ENCODE measurements at regions not wholly inside any gene's neighbourhood (a gene's known extent, or its start where the extent isn't known, plus 50 kb on each side); places are given as distances from the start of the nearest gene placed in this dataset.

DNA sequence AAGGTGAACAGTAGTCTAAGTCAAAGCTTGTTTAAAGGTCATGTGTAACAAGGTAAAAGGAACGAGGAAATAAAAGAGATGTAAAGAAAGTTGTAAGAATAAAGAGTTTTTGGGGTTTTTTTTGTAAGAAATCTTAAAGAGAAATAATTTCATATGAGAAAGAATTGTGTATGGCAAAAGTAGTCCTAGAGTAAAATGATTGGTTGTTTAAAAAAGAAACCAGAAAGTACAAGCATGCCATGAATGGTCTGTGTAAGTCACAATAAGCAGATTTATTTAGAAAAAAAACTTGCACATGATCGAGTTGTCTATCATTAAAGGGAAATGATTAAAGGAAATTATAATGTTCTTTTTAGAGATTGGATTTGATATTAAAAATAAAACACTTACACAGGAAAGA lies 172.6 kb upstream of the TUSC1 start:
- no peak for FAIRE-seq
- DNase-seq (ENCODE audit: insufficient read length, low spot score) = no peak
- TF ChIP-seq, protein P1, sequence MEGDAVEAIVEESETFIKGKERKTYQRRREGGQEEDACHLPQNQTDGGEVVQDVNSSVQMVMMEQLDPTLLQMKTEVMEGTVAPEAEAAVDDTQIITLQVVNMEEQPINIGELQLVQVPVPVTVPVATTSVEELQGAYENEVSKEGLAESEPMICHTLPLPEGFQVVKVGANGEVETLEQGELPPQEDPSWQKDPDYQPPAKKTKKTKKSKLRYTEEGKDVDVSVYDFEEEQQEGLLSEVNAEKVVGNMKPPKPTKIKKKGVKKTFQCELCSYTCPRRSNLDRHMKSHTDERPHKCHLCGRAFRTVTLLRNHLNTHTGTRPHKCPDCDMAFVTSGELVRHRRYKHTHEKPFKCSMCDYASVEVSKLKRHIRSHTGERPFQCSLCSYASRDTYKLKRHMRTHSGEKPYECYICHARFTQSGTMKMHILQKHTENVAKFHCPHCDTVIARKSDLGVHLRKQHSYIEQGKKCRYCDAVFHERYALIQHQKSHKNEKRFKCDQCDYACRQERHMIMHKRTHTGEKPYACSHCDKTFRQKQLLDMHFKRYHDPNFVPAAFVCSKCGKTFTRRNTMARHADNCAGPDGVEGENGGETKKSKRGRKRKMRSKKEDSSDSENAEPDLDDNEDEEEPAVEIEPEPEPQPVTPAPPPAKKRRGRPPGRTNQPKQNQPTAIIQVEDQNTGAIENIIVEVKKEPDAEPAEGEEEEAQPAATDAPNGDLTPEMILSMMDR (IDR thresholded peaks at IDR 0.05; ENCODE audit: insufficient read depth, missing control alignments) = no peak

DNA sequence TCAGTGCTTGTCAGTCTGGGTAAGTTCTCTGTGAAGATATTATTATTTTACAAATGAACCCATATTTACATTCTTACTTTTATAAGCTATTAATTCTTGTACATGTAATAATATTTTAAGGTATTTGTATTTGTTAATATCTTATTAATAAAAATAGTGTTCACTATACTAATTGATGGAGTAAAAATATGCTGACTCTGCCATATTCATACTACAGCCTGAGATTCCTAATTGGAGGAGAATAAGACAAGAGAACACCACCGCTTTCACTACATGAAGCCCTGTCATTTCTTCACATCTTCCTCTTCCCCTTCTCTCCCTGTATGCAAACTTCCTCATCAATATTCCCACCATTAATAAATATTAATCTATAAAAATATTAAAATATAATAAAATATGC lies 167.6 kb upstream of the TUSC1 start:
- no peak for DNase-seq (ENCODE audit: insufficient read length, low spot score)
- TF ChIP-seq, protein P1 (IDR thresholded peaks at IDR 0.05; ENCODE audit: insufficient read depth, missing control alignments) = no peak
- no peak for FAIRE-seq

DNA sequence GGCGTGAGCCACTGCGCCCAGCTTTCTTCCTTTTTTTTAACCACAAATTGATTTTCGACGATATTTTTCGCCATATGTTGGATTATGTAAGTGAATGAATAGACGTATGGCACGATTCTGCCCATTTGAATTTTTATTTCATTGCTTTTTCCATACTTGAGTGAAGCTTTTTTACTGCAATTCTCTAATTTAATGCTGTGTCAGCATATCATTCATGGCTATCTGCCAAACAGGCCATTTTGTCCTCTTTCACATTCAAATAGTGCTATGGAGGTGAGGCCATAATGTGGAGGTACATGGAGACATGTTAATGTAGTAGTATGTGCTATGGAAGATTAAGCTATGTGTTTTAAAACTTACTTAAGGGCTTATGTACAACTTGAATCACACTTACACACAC lies 152.1 kb upstream of the TUSC1 start:
- DNase-seq (ENCODE audit: insufficient read length, low spot score) (no peak), FAIRE-seq (no peak)
- TF ChIP-seq, protein P1 (IDR thresholded peaks at IDR 0.05; ENCODE audit: insufficient read depth, missing control alignments) = no peak

DNA sequence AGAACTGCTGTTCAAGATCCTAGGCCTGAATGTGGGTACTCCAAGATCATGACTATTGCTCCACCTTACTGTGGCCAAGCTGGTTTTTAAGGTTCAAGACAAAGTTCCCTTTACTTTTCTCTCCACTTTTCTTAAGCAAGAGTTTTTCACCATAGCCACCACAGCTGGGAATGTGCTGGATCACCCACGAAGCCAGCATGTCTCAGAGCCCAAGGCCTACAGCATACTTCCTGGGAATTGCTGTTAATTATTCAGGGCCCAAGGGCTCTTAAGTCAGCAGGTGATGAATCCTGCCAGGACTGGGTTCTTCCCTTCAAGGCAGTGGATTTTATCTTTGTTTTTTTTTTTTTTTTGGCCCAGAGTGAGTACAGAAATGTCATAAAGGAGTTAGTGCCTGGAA lies 149.4 kb upstream of the TUSC1 start:
- no peak for FAIRE-seq
- DNase-seq (ENCODE audit: insufficient read length, low spot score) = no peak
- TF ChIP-seq, protein P1 (IDR thresholded peaks at IDR 0.05; ENCODE audit: insufficient read depth, missing control alignments) = no peak

DNA sequence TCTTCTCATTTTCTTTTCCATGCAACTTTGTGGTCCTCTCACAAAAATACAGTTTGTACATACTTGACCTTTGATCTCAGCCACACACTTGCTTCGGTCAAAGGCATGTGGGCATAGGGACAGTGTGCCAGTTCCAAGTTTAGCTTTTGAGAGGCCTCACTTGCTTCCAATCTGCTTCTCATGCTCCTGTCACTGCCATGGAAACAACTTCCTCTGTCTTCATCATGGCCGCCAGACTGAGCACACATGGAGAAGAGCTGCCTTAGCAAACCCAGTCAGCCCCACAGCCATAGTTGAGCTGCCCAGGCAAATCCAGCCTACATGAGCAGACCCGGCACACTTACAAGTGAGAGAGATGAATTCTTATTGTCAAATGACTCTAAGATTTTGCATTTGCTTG lies 138.2 kb upstream of the TUSC1 start:
- TF ChIP-seq, protein P1 (IDR thresholded peaks at IDR 0.05; ENCODE audit: insufficient read depth, missing control alignments) = no peak
- FAIRE-seq (no peak), DNase-seq (ENCODE audit: insufficient read length, low spot score) (no peak)

DNA sequence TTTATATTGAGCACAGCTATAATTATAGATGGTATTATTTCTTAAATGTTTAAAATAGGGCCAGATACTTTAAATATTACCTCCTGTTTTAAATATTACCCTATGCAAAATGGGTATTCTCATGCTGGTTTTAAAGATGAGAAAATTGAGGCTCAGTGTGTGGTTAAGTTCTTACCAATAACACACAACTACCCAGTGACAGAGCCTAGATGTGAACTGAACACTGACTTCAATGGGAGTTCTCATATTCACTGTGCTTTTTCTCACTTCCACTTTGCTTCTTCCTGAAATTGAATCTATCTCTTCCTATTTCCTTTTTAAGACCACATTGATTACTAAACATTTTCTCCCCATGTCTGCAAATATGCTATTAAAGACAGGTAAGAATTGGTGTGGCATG lies 135.8 kb upstream of the TUSC1 start:
- FAIRE-seq (no peak), DNase-seq (ENCODE audit: insufficient read length, low spot score) (no peak)
- TF ChIP-seq, protein P1 (IDR thresholded peaks at IDR 0.05; ENCODE audit: insufficient read depth, missing control alignments) = no peak

DNA sequence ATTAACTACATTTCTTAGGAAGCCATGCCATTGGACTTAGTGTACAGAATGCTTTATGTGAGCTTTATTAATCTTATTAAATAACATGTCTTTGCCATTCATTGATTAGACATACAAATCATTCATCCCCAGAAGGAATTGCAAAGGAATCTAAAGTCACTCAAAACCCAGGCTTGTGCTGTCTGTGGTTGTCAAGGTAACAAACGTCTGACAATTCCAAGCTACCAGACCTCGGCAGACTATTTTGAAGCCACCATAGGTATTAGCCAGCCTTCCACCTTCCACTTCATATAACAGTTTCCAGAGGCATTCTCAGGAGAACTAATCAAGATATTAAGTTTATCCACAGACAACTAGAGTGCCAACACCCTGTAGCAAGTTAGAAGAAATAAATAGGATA lies 135.2 kb upstream of the TUSC1 start:
- TF ChIP-seq, protein P1 (IDR thresholded peaks at IDR 0.05; ENCODE audit: insufficient read depth, missing control alignments) = no peak
- no peak for FAIRE-seq
- DNase-seq (ENCODE audit: insufficient read length, low spot score) = no peak

All from D721Med (cell line).